ENCODE measurements at regions not wholly inside any gene's neighbourhood (a gene's known extent, or its start where the extent isn't known, plus 50 kb on each side); places are given as distances from the start of the nearest gene placed in this dataset.

GRCh38 chr17:79162012-79162963 is 87.7 kb downstream of the ENGASE start:
- no peak for DNase-seq

- no peak for DNase-seq
These were observed 86.5 kb downstream of the ENGASE start for GRCh38 chr17:79160980-79161636.

GRCh38 chr17:79159926-79160325 is 85.3 kb downstream of the ENGASE start:
- DNase-seq = no peak

- DNase-seq = no peak
These were observed 84.8 kb downstream of the ENGASE start for GRCh38 chr17:79159471-79159870.

GRCh38 chr17:79156463-79157095 is 82.0 kb downstream of the ENGASE start:
- no peak for DNase-seq

GRCh38 chr17:79155701-79156100 is 81.1 kb downstream of the ENGASE start:
- no peak for DNase-seq

- no peak for DNase-seq
These were observed 80.4 kb downstream of the ENGASE start for GRCh38 chr17:79154951-79155585.

- no peak for DNase-seq
These were observed 79.8 kb downstream of the ENGASE start for GRCh38 chr17:79154446-79154845.

- DNase-seq = no peak
These were observed 78.9 kb downstream of the ENGASE start for GRCh38 chr17:79153367-79154130.

GRCh38 chr17:79152636-79153035 is 78.0 kb downstream of the ENGASE start:
- DNase-seq = no peak

GRCh38 chr17:79152110-79152509 is 77.5 kb downstream of the ENGASE start:
- DNase-seq = no peak

- DNase-seq = no peak
These were observed 76.2 kb downstream of the ENGASE start for GRCh38 chr17:79150799-79151198.

GRCh38 chr17:79150035-79150733 is 75.6 kb downstream of the ENGASE start:
- no peak for DNase-seq

GRCh38 chr17:79148584-79148983 is 74.0 kb downstream of the ENGASE start:
- DNase-seq = no peak

- DNase-seq = no peak
These were observed 73.3 kb downstream of the ENGASE start for GRCh38 chr17:79147746-79148506.

GRCh38 chr17:79146562-79146961 is 71.9 kb downstream of the ENGASE start:
- no peak for DNase-seq

GRCh38 chr17:79145548-79145947 is 70.9 kb downstream of the ENGASE start:
- no peak for DNase-seq

- DNase-seq = no peak
These were observed 69.5 kb downstream of the ENGASE start for GRCh38 chr17:79144133-79144532.

GRCh38 chr17:79142375-79142774 is 67.8 kb downstream of the ENGASE start:
- DNase-seq = no peak

- no peak for DNase-seq
These were observed 67.1 kb downstream of the ENGASE start for GRCh38 chr17:79141578-79142355.

Measured in NCI-H2171 (cell line).